Sigmoid colon (tissue), 4 donors: ENCODE measurements at regions not wholly inside any gene's neighbourhood (a gene's known extent, or its start where the extent isn't known, plus 50 kb on each side); places are given as distances from the start of the nearest gene placed in this dataset.

Experiments used
- EP300 ChIP-seq, 4 donors: sonication (generic); formaldehyde crosslinking; IDR thresholded peaks; one replicate each; pipeline ENCODE4 v1.6.1; 2017; ENCODE audit warnings: antibody characterized with exemption in 4 of 4
- POLR2A ChIP-seq, 2 donors: fragments of 450-650 bp; IDR thresholded peaks; one replicate each; pipeline ENCODE4 v1.6.1; 2016; ENCODE audit warnings: antibody characterized with exemption in 2 of 2, mild to moderate bottlenecking in 2 of 2, moderate library complexity in 2 of 2
- POLR2AphosphoS5 ChIP-seq, 4 donors: sonication (generic); formaldehyde crosslinking; IDR thresholded peaks; one replicate each; pipeline ENCODE4 v1.6.1; 2017; ENCODE audit warnings: antibody characterized with exemption in 4 of 4
- TF ChIP-seq, protein P1 (sequence below), 4 experiments: fragments of 450-650 bp in 3 of 4; fragments of 200-600 bp in 1 of 4; IDR thresholded peaks; one replicate each; pipeline ENCODE4 v1.5.1; 2016 to 2019; ENCODE audit warnings: antibody characterized with exemption in 4 of 4, mild to moderate bottlenecking in 3 of 4, moderate library complexity in 2 of 4

DNA sequence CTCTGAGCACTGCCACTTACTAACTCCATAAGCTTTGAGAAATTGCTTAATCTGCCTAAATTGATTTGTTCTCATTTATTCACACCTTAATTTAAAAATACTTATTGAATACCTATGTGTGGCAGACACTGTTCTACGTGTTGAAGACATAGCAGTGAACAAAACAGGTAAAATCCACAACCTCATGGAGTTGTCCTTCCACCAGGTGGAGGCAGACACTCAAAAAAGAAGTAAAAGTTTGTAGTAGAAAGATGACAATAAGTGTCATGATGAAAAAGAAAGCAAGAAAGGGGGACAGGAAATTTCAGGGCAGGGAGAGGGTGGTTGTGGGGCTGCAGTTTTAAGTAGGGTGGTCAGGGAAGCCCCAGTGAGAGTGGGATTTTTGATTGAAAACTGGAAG is 94.9 kb downstream of the SREK1 start:
- TF ChIP-seq POLR2A (IDR thresholded peaks at IDR 0.05) (no peak), POLR2AphosphoS5 (IDR thresholded peaks at IDR 0.05) (no peak), EP300 (IDR thresholded peaks at IDR 0.05) (no peak)
- TF ChIP-seq, protein P1, sequence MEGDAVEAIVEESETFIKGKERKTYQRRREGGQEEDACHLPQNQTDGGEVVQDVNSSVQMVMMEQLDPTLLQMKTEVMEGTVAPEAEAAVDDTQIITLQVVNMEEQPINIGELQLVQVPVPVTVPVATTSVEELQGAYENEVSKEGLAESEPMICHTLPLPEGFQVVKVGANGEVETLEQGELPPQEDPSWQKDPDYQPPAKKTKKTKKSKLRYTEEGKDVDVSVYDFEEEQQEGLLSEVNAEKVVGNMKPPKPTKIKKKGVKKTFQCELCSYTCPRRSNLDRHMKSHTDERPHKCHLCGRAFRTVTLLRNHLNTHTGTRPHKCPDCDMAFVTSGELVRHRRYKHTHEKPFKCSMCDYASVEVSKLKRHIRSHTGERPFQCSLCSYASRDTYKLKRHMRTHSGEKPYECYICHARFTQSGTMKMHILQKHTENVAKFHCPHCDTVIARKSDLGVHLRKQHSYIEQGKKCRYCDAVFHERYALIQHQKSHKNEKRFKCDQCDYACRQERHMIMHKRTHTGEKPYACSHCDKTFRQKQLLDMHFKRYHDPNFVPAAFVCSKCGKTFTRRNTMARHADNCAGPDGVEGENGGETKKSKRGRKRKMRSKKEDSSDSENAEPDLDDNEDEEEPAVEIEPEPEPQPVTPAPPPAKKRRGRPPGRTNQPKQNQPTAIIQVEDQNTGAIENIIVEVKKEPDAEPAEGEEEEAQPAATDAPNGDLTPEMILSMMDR (IDR thresholded peaks at IDR 0.05) = no peak
